HG02885 (cell line): ENCODE measurements at regions not wholly inside any gene's neighbourhood (a gene's known extent, or its start where the extent isn't known, plus 50 kb on each side); places are given as distances from the start of the nearest gene placed in this dataset.

Experiments
- ATAC-seq: cut with Tn5 transposase; IDR thresholded peaks from one replicate; pipeline ENCODE4 v1.9.1; 2021; ENCODE audit warnings: mild to moderate bottlenecking; ENCODE audit not compliant: unreplicated experiment, poor library complexity

GRCh38 chr18:39786477-39786876, 2168.6 kb upstream of the PIK3C3 start:
- ATAC-seq = no peak

- ATAC-seq = no peak
Observed at GRCh38 chr18:39784541-39784940, 2170.5 kb upstream of the PIK3C3 start.

GRCh38 chr18:39781565-39781964, 2173.5 kb upstream of the PIK3C3 start:
- no peak for ATAC-seq

- ATAC-seq = no peak
Observed at GRCh38 chr18:39780774-39781173, 2174.3 kb upstream of the PIK3C3 start.

- ATAC-seq = no peak
Observed at GRCh38 chr18:39779926-39780325, 2175.1 kb upstream of the PIK3C3 start.

GRCh38 chr18:39776766-39777165, 2178.3 kb upstream of the PIK3C3 start:
- no peak for ATAC-seq

GRCh38 chr18:39774957-39775598, 2180.0 kb upstream of the PIK3C3 start:
- ATAC-seq = no peak

- ATAC-seq = no peak
Observed at GRCh38 chr18:39773646-39774045, 2181.4 kb upstream of the PIK3C3 start.

- ATAC-seq = no peak
Observed at GRCh38 chr18:39772155-39772919, 2182.7 kb upstream of the PIK3C3 start.

GRCh38 chr18:39770399-39770798, 2184.6 kb upstream of the PIK3C3 start:
- no peak for ATAC-seq

GRCh38 chr18:39764873-39765272, 2190.2 kb upstream of the PIK3C3 start:
- ATAC-seq = no peak

- no peak for ATAC-seq
Observed at GRCh38 chr18:39761273-39761672, 2193.8 kb upstream of the PIK3C3 start.

- no peak for ATAC-seq
Observed at GRCh38 chr18:39759926-39760325, 2194.3 kb upstream of the CELF4 start.

- no peak for ATAC-seq
Observed at GRCh38 chr18:39753178-39753577, 2187.6 kb upstream of the CELF4 start.

- ATAC-seq = no peak
Observed at GRCh38 chr18:39752351-39752750, 2186.8 kb upstream of the CELF4 start.

- no peak for ATAC-seq
Observed at GRCh38 chr18:39751921-39752320, 2186.3 kb upstream of the CELF4 start.

GRCh38 chr18:39751161-39751560, 2185.6 kb upstream of the CELF4 start:
- no peak for ATAC-seq

- no peak for ATAC-seq
Observed at GRCh38 chr18:39749154-39749553, 2183.6 kb upstream of the CELF4 start.

GRCh38 chr18:39748727-39749126, 2183.1 kb upstream of the CELF4 start:
- ATAC-seq = no peak

GRCh38 chr18:39746201-39746600, 2180.6 kb upstream of the CELF4 start:
- ATAC-seq = no peak

- no peak for ATAC-seq
Observed at GRCh38 chr18:39743463-39743862, 2177.9 kb upstream of the CELF4 start.
